ENCODE measurements at regions not wholly inside any gene's neighbourhood (a gene's known extent, or its start where the extent isn't known, plus 50 kb on each side); places are given as distances from the start of the nearest gene placed in this dataset.

- TF ChIP-seq ZNF687 (IDR thresholded peaks at IDR 0.05) (no peak), PRDM15 (CRISPR knock-in tag; IDR thresholded peaks at IDR 0.05) (no peak), ZNF207 (IDR thresholded peaks at IDR 0.05; ENCODE audit: borderline replicate concordance) (no peak), ZNF592 (IDR thresholded peaks at IDR 0.05) (no peak)
These were observed 313.8 kb downstream of the UACA start (continued) for GRCh38 chr15:70449311-70450141.
